ELF-1 (cell line): ENCODE measurements at regions not wholly inside any gene's neighbourhood (a gene's known extent, or its start where the extent isn't known, plus 50 kb on each side); places are given as distances from the start of the nearest gene placed in this dataset.

Experiments used
- DNase-seq: peaks from one replicate; pipeline ENCODE4 v3.0.0-alpha.2; 2016; ENCODE audit warnings: low read depth, low spot score

DNA sequence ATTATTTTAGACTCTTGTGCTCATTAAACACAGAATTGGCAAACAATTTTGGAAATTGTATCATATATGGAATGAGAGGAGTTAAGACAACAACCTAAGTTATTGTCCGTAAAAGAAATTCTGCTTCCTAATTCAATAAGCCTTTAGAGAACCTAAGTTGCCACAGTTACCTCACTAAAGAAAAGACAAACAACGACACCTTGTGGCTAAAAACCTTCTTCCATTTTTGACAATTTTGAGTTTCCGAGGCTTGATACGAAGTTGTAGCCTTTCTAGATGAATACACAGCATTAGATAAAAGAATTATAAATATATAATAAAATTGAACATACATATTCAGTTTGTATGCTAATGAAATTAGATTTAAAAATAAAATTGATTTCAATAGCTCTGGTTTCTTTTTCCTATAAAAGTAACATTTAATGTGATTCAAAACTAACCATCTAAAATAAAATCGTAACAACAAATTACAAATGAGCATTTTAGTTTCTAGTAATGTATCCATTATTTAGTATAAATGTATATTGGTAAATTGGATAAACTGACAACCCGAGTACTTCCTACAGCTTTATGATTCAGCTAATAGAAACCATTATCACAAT, 275.1 kb downstream of the GPM6A start:
- DNase-seq = peak; percentile 40

DNA sequence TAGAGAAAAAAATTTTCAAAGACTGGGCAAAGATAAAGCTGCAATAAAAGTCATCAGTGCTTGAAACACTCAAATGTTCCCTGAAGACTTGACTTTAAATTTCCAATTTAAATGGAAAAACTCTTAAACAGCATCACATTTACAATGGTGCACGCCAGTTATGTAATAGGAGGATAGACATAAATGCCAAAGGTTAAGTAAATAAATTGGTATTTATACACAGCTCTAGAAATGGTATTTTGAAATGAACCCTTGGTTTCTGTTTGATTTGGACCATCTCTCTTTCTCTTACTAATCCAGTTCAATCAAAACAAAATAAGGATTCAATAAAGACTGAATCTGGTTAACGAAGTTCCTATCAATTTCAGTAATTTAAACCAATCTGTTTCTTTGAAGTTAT, 272.6 kb downstream of the GPM6A start:
- no peak for DNase-seq

DNA sequence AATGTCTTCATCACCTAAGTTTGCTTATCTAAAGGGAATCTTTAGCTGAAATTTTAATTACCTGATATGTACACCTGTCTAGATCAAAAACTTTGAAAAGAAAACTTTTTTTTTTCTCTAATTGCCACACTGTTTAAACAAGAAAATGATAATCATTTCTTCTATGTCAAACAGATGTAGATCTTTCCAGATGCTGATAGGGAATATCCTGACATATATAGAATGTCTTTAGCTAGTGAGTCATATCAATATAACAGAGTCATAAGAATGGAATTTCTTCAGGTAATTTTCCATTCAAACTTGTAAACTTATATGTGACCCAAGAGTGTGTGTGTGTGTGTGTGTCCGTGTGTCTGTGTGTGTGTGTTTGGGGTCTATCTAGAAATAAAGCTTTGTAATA, 271.9 kb downstream of the GPM6A start:
- DNase-seq = no peak

DNA sequence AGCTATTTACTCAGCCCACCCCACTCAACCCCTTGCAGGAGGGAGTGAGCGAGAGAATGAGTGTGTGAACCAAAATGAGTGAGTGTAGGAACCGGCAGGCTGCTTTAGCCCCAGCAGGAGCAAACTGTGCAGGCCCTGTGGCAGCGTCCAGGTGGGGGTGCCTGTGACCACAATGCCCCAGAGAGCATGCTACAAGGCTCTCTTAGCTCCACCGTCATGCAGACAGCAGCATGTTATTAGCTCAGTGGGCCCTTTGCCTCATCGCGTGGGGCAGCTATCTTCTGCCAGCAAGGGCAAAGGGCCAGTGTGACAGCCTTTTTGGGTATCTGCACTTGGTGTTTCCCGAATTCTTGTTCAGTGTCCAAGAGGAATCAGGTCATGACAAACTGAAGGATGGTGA, 271.3 kb downstream of the GPM6A start:
- DNase-seq = no peak

DNA sequence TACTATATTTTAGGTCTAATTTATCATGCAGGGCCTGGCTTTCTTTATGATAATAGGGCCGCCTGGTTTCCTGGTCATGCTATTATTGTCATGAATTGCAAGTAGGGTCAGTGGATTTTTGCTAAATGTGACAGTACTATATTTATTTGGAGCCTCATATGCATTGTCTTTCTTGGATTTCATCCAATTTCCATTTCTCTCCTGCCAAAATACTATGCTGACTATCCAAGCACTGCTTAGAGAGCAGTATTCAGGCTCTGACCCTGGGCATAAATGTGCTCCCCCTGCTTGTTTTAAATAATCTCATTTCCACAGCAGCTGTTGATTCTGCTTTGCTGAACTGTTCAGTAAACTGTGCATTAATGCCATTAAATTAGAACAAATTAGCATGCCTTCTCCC, 269.3 kb downstream of the GPM6A start:
- DNase-seq = no peak

DNA sequence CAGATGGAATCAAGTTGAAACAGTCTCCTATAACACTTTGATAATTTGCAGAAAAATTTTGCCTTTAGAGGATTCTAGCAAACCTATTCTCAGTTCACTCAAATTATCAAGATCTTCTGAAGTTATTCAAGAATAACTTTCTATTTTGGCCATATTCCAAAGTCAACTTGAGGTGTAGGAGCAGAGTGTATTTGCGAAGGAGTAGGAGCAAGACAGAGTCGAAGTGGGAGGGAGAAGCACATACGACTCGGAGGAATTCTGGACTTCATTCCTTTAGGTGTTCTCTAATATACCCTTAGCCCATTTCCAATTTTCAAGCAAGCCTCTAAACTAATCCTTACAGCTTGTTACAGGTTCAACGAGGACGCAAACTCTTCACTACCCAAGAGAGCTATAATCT, 252.9 kb downstream of the GPM6A start:
- no peak for DNase-seq

DNA sequence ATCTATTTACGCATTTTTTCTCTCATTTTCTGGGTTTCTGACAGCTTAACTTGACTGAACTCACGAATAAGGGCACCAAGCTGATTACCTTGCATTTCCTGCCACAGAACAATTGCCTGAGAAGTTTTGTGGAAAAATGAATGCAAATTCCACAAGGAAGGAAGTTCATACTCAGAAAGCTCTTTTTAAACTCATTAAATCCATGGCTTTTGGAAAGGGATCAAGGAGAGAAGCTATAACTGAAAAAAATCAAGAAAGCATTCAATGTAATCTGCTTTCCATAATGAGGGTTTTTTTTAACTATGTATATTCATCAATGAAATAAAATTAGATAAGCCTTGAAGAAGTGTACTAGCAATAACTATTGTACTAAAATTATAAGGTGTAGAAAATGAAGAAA, 252.5 kb downstream of the GPM6A start:
- no peak for DNase-seq

DNA sequence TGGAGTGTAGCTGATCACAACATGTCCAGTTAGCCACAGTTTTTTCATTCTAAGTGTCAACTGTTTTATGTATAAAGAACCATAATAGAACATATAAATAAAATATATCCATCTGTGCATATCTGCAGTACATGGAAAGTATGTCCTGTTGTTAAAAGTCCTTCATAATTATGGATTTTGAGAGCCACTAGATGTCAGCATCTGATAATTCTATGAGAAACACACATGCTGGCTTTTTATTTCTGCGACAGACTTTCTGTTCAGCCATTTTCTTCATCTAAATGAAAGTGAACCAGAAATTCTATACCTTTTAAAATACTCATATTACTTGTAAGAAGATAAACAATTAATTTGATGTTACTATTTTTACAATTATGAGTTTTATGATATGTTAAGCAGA, 251.5 kb downstream of the GPM6A start:
- no peak for DNase-seq

DNA sequence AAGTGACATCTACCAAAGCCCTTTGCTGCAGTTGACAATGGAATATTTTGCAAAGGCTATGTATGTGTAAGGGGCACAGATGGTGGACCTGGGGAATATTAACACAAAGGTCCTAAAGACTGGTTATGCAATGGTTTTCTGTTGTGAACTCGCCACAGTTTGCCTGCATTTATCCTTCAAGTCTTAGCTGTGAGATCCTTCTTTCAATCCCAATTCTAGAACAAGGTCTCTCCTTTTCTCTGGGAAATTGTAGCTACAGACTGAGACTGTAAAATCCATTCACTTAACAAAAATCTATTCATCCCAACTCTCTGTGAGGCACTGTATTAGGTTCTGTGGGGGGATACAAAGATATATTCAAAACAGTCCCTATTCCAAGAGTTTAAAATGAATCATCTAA, 250.4 kb downstream of the GPM6A start:
- DNase-seq = no peak

DNA sequence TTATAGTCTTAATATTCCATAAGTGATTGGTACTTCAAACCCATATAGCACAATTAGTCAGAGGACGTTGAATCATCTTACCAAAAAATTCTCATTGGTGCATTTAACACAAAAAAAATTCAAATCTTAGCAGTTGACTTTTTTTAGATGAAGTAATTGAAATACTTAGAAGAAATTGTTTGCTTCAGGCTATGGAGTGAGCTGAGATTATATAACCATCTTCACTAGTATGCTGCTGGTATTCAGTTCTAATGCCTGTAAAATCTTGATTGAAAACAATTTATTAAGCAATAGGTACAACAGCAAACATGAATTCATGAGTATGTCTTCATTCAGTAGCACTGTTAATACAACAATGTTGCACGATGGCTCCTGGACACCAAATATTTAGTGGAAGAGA, 250.0 kb downstream of the GPM6A start:
- DNase-seq = no peak

DNA sequence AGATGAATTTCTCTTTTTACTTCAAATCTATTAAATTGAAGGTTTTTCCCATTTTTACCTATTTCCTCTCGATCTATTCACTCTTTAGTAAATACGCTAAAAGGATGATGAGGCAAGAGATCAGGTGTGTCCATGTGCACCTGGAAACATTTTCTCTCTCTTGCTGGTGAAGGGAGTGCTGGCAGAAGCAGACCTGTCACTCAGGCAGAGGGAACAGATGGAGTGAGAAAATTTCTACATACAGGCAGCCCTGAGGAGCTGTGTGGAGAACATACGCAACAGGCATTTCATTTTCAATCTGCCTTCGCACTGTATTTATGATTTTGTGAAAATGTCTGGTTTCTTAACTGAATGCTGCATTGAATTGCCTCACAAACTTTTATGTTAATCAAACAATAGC, 249.5 kb downstream of the GPM6A start:
- DNase-seq = no peak
